Right lobe of liver (tissue), 6 donors: ENCODE measurements at regions not wholly inside any gene's neighbourhood (a gene's known extent, or its start where the extent isn't known, plus 50 kb on each side); places are given as distances from the start of the nearest gene placed in this dataset.

ENCODE experiments used
- ATAC-seq, 4 donors: fragments of 200-7000 bp; cut with Tn5 transposase; one replicate each; pipeline ENCODE4 v1.9.1; 2020; ENCODE audit warnings: mild to moderate bottlenecking in 4 of 4, moderate library complexity in 4 of 4
- DNase-seq, 3 donors: peaks; one replicate each; pipeline ENCODE4 v3.0.0-alpha.2; 2020
- H3K27ac ChIP-seq, 3 donors: fragments of 200-600 bp; one replicate each; pipeline ENCODE4 v1.8.0; 2022
- H3K27me3 ChIP-seq, 2 donors: fragments of 200-600 bp; one replicate each; pipeline ENCODE4 v1.8.0; 2022
- H3K36me3 ChIP-seq, 4 donors: fragments of 200-600 bp; sonication (generic) in 1 of 4; one replicate each; pipeline versions ENCODE4 v1.5.1 to v1.8.0; 2017 to 2022; ENCODE audit warnings: control low read depth in 1 of 4
- H3K4me1 ChIP-seq, 4 donors: fragments of 200-600 bp; sonication (generic) in 1 of 4; one replicate each; pipeline versions ENCODE4 v1.5.1 to v1.8.0; 2017 to 2022; ENCODE audit warnings: control low read depth in 1 of 4
- H3K4me3 ChIP-seq, 3 donors: fragments of 200-600 bp; one replicate each; pipeline ENCODE4 v1.8.0; 2022
- H3K9me3 ChIP-seq, 4 donors: fragments of 200-600 bp; sonication (generic) in 1 of 4; one replicate each; pipeline versions ENCODE4 v1.5.1 to v1.8.0; 2017 to 2022; ENCODE audit warnings: control low read depth in 1 of 4
- CTCF ChIP-seq, 4 donors: fragments of 200-600 bp in 3 of 4; fragments of 450-650 bp in 1 of 4; IDR thresholded peaks; one replicate each; pipeline versions ENCODE4 v1.5.1 to v1.8.0; 2016 to 2022; ENCODE audit warnings: antibody characterized with exemption in 4 of 4, mild to moderate bottlenecking in 2 of 4
- POLR2A ChIP-seq: fragments of 450-650 bp; IDR thresholded peaks from one replicate; pipeline ENCODE4 v1.6.1; 2017; ENCODE audit warnings: antibody characterized with exemption, mild to moderate bottlenecking
- WGBS: methylation state at CpG from one replicate; pipeline ENCODE4 v1.1.6; 2018; ENCODE audit warnings: low coverage, low lambda C conversion rate; ENCODE audit not compliant: insufficient coverage; ENCODE audit errors: missing lambda C conversion rate; 5-methylcytosine and 5-hydroxymethylcytosine counted together
- intact Hi-C, 2 donors: fragments of 100-400 bp; cut with DNase I; formaldehyde crosslinking; loops; one replicate each; pipeline versions ENCODE4 v1.11.2 to v1.14.1; 2022
- small RNA-seq, 2 experiments: library from RNA; depleted of rRNA; stranded (forward); fragments of <200 nt; gene quantifications; one replicate each; pipeline ENCODE3, GENCODE V24; 2016
- donor health status: DM: no; HTN: yes; CAD: no.
- donor health status: DM: no; HTN: no; CAD: no.
- donor health status: DM: no; HTN: no; CAD: no.
- donor health status: DM: no; HTN: yes; CAD: no.
- donor health status: DM: no; HTN: yes; CAD: no.

GRCh38 chr15:96274087-96274440 is 56.4 kb upstream of the NR2F2 start:
- intact Hi-C loops = no loop called here
- Histone ChIP-seq H3K4me3 (no peak overlapping the region), H3K4me1 (no peaks in the 10 kb centered on the region), H3K27ac (no peak overlapping the region), H3K27me3 (no peaks in the 10 kb centered on the region), H3K36me3 (no peaks in the 10 kb centered on the region), H3K9me3 (no peaks in the 10 kb centered on the region)
- 77% methylated on average over 7 of the region's 7 CpGs for WGBS
- no peak for DNase-seq
- TF ChIP-seq CTCF (IDR thresholded peaks at IDR 0.05) = no peak
- no peak for TF ChIP-seq POLR2A
- ATAC-seq = no peak

GRCh38 chr15:96274698-96275097 is 55.8 kb upstream of the NR2F2 start:
- intact Hi-C loops = no loop called here
- H3K9me3 ChIP-seq = no peaks in the 10 kb centered on the region
- no peak for ATAC-seq
- no peak overlapping the region for H3K4me3 ChIP-seq
- TF ChIP-seq POLR2A = no peak
- TF ChIP-seq CTCF (IDR thresholded peaks at IDR 0.05) = no peak
- no peaks in the 10 kb centered on the region for H3K4me1 ChIP-seq
- H3K27me3 ChIP-seq = no peaks in the 10 kb centered on the region
- DNase-seq = no peak
- 65% methylated on average over 2 of the region's 2 CpGs for WGBS
- no peak overlapping the region for H3K27ac ChIP-seq
- H3K36me3 ChIP-seq = no peaks in the 10 kb centered on the region

GRCh38 chr15:96276438-96277210 is 53.9 kb upstream of the NR2F2 start:
- no peak for ATAC-seq
- H3K4me3 ChIP-seq = no peak overlapping the region
- H3K36me3 ChIP-seq = no peaks in the 10 kb centered on the region
- H3K27ac ChIP-seq = no peak overlapping the region
- TF ChIP-seq CTCF (IDR thresholded peaks at IDR 0.05) (no peak), POLR2A (no peak)
- 88% methylated on average over 4 of the region's 4 CpGs for WGBS
- H3K27me3 ChIP-seq = no peaks in the 10 kb centered on the region
- no peaks in the 10 kb centered on the region for H3K4me1 ChIP-seq
- DNase-seq = no peak
- intact Hi-C loops = no loop called here
- no peaks in the 10 kb centered on the region for H3K9me3 ChIP-seq

Small RNA genes lying in the stretch of these regions (small RNA-seq; reads per million reads assigned to genes)
- gene AC012409.4 (0 reads per million in 2 experiments), gene RNU2-3P (0 to 0.13 reads per million in 2 experiments)
